ENCODE measurements at regions not wholly inside any gene's neighbourhood (a gene's known extent, or its start where the extent isn't known, plus 50 kb on each side); places are given as distances from the start of the nearest gene placed in this dataset.

GRCh38 chr1:193434319-193434718 lies 247.9 kb upstream of the B3GALT2 start:
- Histone ChIP-seq H3K27ac (no peak overlapping the region), H3K27me3 (no peaks in the 10 kb centered on the region), H3K4me3 (replicated peaks in 1 of 3) (no peak overlapping the region), H3K4me1 (no peaks in the 10 kb centered on the region), H3K36me3 (no peaks in the 10 kb centered on the region), H3K9me3 (no peaks in the 10 kb centered on the region)
- 91 to 95% methylated on average over 1 of the region's 1 CpG for WGBS, 2 donors
- intact Hi-C loops (cut with DNase I), result no loop called here
- DNase-seq, result no peak
- TF ChIP-seq POLR2A (IDR thresholded peaks at IDR 0.05) (no peak), CTCF (IDR thresholded peaks at IDR 0.05) (no peak)

- no peak for TF ChIP-seq POLR2A (IDR thresholded peaks at IDR 0.05)
- TF ChIP-seq CTCF (IDR thresholded peaks at IDR 0.05), result no peak
- Histone ChIP-seq H3K9me3 (no peaks in the 10 kb centered on the region), H3K27me3 (no peaks in the 10 kb centered on the region), H3K4me3 (replicated peaks in 1 of 3) (no peak overlapping the region), H3K36me3 (no peaks in the 10 kb centered on the region), H3K27ac (no peak overlapping the region), H3K4me1 (no peaks in the 10 kb centered on the region)
- WGBS, 2 donors, result 83 to 88% methylated on average over 1 of the region's 1 CpG
- intact Hi-C loops (cut with DNase I), result no loop called here
- DNase-seq, result no peak
Measured at GRCh38 chr1:193433599-193433998, 247.2 kb upstream of the B3GALT2 start.

- no peak overlapping the region for H3K4me3 ChIP-seq (replicated peaks in 1 of 3)
- H3K27ac ChIP-seq, result no peak overlapping the region
- no peaks in the 10 kb centered on the region for H3K36me3 ChIP-seq
- DNase-seq, result no peak
- intact Hi-C loops (cut with DNase I), result no loop called here
- WGBS, 2 donors, result 98 to 100% methylated on average over 3 of the region's 3 CpGs
- H3K4me1 ChIP-seq, result no peaks in the 10 kb centered on the region
- no peaks in the 10 kb centered on the region for H3K27me3 ChIP-seq
- no peaks in the 10 kb centered on the region for H3K9me3 ChIP-seq
- TF ChIP-seq POLR2A (IDR thresholded peaks at IDR 0.05), result no peak
- TF ChIP-seq CTCF (IDR thresholded peaks at IDR 0.05), result no peak
Measured at GRCh38 chr1:193432979-193433587, 246.7 kb upstream of the B3GALT2 start.

- Histone ChIP-seq H3K4me3 (replicated peaks in 1 of 3) (no peak overlapping the region), H3K27ac (no peak overlapping the region), H3K9me3 (no peaks in the 10 kb centered on the region), H3K27me3 (no peaks in the 10 kb centered on the region), H3K4me1 (no peaks in the 10 kb centered on the region), H3K36me3 (no peaks in the 10 kb centered on the region)
- intact Hi-C loops (cut with DNase I), result no loop called here
- no peak for DNase-seq
- TF ChIP-seq CTCF (IDR thresholded peaks at IDR 0.05), result no peak
- no peak for TF ChIP-seq POLR2A (IDR thresholded peaks at IDR 0.05)
- WGBS, 2 donors, result 75 to 77% methylated on average over 2 of the region's 2 CpGs
Measured at GRCh38 chr1:193431265-193431977, 245.0 kb upstream of the B3GALT2 start.

GRCh38 chr1:193427524-193427923 lies 241.1 kb upstream of the B3GALT2 start:
- DNase-seq, result no peak
- no peak overlapping the region for H3K4me3 ChIP-seq (replicated peaks in 1 of 3)
- TF ChIP-seq POLR2A (IDR thresholded peaks at IDR 0.05) (no peak), CTCF (IDR thresholded peaks at IDR 0.05) (no peak)
- intact Hi-C loops (cut with DNase I), result no loop called here
- 90 to 94% methylated on average over 2 of the region's 2 CpGs for WGBS, 2 donors
- H3K4me1 ChIP-seq, result no peaks in the 10 kb centered on the region
- no peaks in the 10 kb centered on the region for H3K36me3 ChIP-seq
- H3K27ac ChIP-seq, result no peak overlapping the region
- H3K27me3 ChIP-seq, result no peaks in the 10 kb centered on the region
- H3K9me3 ChIP-seq, result no peaks in the 10 kb centered on the region

Data from thyroid gland (tissue), 4 donors.